Cardiac fibroblast (primary cell): ENCODE measurements at regions not wholly inside any gene's neighbourhood (a gene's known extent, or its start where the extent isn't known, plus 50 kb on each side); places are given as distances from the start of the nearest gene placed in this dataset.
"Not testable (repeated sequence)": the region's sequence is repeated elsewhere in the genome, so short reads cannot be mapped to it uniquely, and the experiment has no call there.

Source experiments
- DNase-seq, 2 donors: peaks; one replicate each; pipeline versions ENCODE4 v3.0.0 to v3.0.0-alpha.2; 2010; ENCODE audit warnings: low read depth in 2 of 2
- H3K4me3 ChIP-seq, 2 donors: replicated peaks in 1 of 2; 1 replicate in 1 of 2; 2 replicates in 1 of 2; pipeline ENCODE4 v1.5.1; 2011; ENCODE audit warnings: low read depth in 2 of 2, low read length in 2 of 2, mild to moderate bottlenecking in 2 of 2, moderate library complexity in 1 of 2
- TF ChIP-seq, protein P1 (sequence below): IDR thresholded peaks from one replicate; pipeline ENCODE4 v1.5.1; 2011; ENCODE audit warnings: low read depth, mild to moderate bottlenecking, low read length, inconsistent platforms

DNA sequence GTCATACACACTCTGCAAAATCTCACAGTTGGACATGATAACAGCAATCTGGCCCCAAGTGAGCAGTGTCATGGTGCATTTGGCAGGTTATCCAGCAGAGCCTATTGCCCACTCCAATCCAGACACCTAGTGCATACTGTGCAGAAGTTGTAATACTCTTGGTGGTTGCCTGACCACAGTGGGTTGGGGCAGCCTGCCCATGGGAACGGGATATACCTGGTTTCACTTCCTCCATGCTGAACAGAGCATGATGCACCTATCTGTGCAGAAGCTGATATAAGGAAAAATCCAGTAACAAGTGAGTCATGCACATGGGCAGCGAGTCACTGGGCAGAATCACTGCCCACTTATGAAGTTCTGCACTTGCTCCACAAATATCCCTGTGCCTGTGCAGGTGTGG, 105.3 kb upstream of the IGSF1 start:
- DNase-seq, result no peak
- TF ChIP-seq, protein P1, sequence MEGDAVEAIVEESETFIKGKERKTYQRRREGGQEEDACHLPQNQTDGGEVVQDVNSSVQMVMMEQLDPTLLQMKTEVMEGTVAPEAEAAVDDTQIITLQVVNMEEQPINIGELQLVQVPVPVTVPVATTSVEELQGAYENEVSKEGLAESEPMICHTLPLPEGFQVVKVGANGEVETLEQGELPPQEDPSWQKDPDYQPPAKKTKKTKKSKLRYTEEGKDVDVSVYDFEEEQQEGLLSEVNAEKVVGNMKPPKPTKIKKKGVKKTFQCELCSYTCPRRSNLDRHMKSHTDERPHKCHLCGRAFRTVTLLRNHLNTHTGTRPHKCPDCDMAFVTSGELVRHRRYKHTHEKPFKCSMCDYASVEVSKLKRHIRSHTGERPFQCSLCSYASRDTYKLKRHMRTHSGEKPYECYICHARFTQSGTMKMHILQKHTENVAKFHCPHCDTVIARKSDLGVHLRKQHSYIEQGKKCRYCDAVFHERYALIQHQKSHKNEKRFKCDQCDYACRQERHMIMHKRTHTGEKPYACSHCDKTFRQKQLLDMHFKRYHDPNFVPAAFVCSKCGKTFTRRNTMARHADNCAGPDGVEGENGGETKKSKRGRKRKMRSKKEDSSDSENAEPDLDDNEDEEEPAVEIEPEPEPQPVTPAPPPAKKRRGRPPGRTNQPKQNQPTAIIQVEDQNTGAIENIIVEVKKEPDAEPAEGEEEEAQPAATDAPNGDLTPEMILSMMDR, result no peak

DNA sequence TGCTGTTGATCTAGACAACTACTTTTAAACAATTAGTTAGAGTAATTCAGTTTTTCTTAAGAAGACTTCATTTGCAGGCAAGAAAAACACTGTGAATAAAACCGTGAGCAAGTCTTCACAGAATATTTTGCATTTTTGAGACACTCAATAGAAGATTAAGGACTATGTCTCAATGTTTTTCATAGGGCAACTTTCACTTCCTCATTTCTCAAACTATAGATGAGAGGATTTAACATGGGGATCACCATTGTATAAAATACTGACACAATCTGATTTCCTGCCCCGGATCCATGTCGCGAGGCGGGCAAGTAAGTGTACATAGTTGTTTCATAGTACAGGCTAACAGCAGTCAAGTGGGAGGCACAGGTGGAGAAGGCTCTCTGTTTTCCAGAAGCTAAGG, 108.8 kb upstream of the IGSF1 start:
- no peak overlapping the region for H3K4me3 ChIP-seq
- TF ChIP-seq, protein P1, result no peak
- DNase-seq, result no peak

More for the DNA sequence above, 105.3 kb upstream of the IGSF1 start:
- no peak overlapping the region for H3K4me3 ChIP-seq

DNA sequence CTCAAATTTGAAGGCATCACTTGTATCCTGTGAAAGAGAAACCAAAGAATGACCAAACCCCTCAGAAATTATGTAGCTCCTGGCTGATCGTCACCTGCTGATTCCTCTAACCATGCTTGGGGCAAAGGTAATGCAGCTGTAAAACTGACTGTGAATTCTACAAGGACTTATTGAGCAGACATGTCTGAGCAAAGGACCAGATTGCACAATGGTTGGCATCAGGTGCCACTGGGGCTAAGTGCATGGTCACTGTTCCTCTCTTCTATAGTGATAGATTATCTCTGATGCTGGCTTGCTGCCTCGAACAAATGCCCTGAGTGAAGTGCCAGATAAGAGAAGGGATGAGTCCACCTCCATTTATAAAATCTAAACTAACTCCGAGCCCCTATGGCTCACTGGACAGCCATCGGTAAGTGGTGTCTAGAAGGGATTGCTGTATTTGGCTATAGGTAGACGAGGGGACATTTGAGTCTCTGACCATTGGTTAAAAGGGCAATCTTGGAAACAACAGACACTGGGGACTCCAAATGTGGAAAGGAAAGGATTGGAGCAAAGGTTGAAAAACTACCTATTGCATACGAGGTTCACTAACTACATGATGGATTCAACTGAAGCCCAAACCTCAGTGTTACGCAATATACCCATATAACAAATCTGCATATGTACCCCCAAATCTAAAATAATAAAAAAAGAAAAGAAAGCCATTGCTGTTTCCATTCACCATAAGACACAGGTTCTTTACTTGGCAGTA, 110.7 kb upstream of the IGSF1 start:
- no peak overlapping the region for H3K4me3 ChIP-seq
- no peak for DNase-seq
- TF ChIP-seq, protein P1, result no peak

DNA sequence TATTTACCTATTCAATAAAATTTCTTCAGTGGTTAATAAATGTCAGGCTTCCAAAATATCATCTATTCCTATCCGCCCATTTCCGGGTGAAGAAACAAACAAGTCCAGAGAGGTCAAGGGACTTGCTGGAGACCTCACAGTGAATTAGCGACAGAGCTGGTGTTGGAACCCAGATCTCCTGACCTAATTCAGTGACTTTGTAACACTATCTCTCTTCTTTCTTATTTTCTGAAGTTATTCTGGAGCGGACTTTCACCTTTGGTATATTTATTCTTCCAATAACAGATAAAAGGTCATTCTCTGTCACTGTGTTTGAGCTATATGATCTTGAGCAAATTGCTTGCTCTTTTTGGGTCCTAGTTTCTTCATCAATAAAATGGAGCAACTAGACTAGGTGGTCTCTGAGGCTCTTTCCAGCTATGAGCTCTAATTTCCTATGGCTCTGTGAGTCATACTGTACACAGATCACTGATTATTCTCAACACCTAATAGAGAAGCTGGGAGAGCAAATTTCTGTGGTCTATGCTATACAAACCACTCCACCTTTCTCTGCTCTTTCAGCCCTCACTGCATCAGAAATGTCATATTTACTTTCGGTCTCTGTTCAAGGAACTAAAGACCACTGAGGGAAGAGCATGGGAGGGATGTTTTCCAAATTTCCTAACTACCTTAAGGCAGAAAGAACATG, 113.2 kb upstream of the IGSF1 start:
- no peak for DNase-seq
- H3K4me3 ChIP-seq, result no peak overlapping the region
- TF ChIP-seq, protein P1, result no peak

DNA sequence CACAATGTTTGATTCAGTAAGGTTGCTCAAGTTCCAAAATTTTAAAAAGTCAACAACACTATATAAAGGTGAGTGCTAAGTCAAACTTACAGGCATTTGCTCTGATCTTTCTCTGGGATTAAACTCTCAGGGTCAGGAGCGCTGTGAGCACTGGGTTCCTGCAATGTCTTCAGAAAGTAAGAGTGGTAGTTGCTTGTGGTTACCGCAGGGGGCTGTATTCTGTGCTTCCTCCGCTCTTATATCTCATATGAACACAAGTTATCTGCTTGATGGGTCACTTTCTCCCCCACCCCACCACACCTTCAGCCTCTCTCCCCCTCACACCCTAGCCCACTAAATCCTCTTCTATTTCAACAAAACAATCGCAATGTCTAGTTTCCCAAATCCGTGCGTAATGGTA, 116.4 kb upstream of the IGSF1 start:
- H3K4me3 ChIP-seq, result no peak overlapping the region
- DNase-seq, result no peak
- TF ChIP-seq, protein P1, result no peak

DNA sequence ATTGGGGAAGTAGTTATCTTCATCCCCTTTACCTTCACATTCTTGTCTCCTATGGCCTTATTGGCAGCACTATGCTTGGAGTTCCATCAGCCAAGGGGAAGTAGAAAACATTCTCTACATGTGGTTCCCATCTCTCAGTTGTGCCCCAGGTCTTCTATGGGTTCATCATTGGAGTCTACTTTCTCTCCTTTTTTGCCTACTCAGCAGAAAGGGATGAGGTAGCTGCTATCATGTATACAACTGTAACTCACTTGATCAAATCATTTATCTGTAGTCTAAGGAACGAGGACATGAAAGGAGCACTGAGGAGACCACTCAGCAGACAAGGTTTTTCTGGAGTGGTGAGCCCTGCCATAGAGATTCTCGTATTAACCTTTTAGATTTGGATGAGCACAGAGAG, 119.0 kb upstream of the OR13H1 start:
- H3K4me3 ChIP-seq, result no peak overlapping the region
- TF ChIP-seq, protein P1, result no peak
- no peak for DNase-seq

DNA sequence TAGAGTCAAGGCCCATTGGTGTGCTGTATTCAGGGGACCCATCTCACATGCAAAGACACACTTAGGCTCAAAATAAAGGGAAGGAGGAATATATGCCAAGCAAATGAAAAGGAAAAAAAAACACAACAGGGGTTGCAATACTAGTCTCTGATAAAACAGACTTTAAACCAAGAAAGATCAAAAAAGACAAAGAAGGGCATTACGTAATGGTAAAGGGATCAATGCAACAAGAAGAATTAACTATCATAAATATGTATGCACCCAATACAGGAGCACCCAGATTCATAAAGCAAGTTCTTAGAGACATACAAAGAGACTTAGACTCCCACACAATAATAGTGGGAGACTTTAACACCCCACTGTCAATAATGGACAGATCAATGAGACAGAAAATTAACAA, 113.4 kb upstream of the OR13H1 start:
- not testable (repeated sequence) for DNase-seq, H3K4me3 ChIP-seq
